A673 (cell line): ENCODE measurements at regions not wholly inside any gene's neighbourhood (a gene's known extent, or its start where the extent isn't known, plus 50 kb on each side); places are given as distances from the start of the nearest gene placed in this dataset.

Experiments used
- BruUV-seq: library from RNA; stranded (reverse); fragments of 400-500 nt; replicated peaks from 2 replicates; lab custom pipeline; 2021; lab: Mats Ljungman, UMichigan
- CTCF ChIA-PET: fragments of 300-600 bp; sonication (Branson Sonifier 250); formaldehyde crosslinking; loops from one replicate; lab custom pipeline; 2022; ENCODE audit warnings: antibody characterized with exemption; lab: Charles Lee
- POLR2A ChIA-PET: fragments of 300-600 bp; sonication (Branson Sonifier 250); formaldehyde crosslinking; loops from one replicate; lab custom pipeline; 2022; ENCODE audit warnings: antibody characterized with exemption; ENCODE audit not compliant: low non-redundant PET; lab: Charles Lee
- DNase-seq: peaks from one replicate; pipeline ENCODE4 v3.0.0-alpha.2; 2015; ENCODE audit warnings: low spot score
- H3K27ac ChIP-seq: fragments of 200-600 bp; sonication (generic); 2 replicates; pipeline ENCODE4 v1.5.1; 2016; ENCODE audit warnings: mixed run types, low read depth, mild to moderate bottlenecking, mixed read lengths, antibody characterized with exemption, low read length; ENCODE audit not compliant: poor library complexity, severe bottlenecking
- H3K27me3 ChIP-seq: fragments of 200-600 bp; sonication (generic); replicated peaks from 2 replicates; pipeline ENCODE4 v1.6.1; 2017; ENCODE audit warnings: mixed run types, low read depth, mild to moderate bottlenecking, mixed read lengths, antibody characterized with exemption, low read length; ENCODE audit not compliant: insufficient read depth, poor library complexity
- H3K36me3 ChIP-seq: fragments of 200-600 bp; sonication (generic); 2 replicates; pipeline ENCODE4 v1.6.1; 2016; ENCODE audit warnings: mixed run types, mild to moderate bottlenecking, mixed read lengths, antibody characterized with exemption, low read length; ENCODE audit not compliant: insufficient read depth, poor library complexity, severe bottlenecking
- H3K4me1 ChIP-seq: fragments of 200-600 bp; sonication (generic); 2 replicates; pipeline ENCODE4 v1.6.1; 2017; ENCODE audit warnings: mixed run types, mild to moderate bottlenecking, mixed read lengths, antibody characterized with exemption, low read length; ENCODE audit not compliant: insufficient read depth, poor library complexity, severe bottlenecking
- H3K4me3 ChIP-seq: fragments of 200-600 bp; sonication (generic); 2 replicates; pipeline ENCODE4 v1.5.1; 2016; ENCODE audit warnings: low read depth, mixed run types, mild to moderate bottlenecking, mixed read lengths, low read length; ENCODE audit not compliant: poor library complexity, severe bottlenecking
- H3K9me3 ChIP-seq: fragments of 200-600 bp; sonication (generic); 2 replicates; pipeline ENCODE4 v1.6.1; 2016; ENCODE audit warnings: mixed run types, low read depth, mild to moderate bottlenecking, mixed read lengths, antibody characterized with exemption, low read length; ENCODE audit not compliant: poor library complexity, severe bottlenecking
- CTCF ChIP-seq: fragments of 300-800, 200-600 bp; sonication (generic); conservative IDR thresholded peaks from 2 replicates; pipeline ENCODE4 v1.5.1; 2017; ENCODE audit warnings: low read depth, mild to moderate bottlenecking, antibody characterized with exemption, low read length, moderate library complexity, mixed read lengths
- EZH2 ChIP-seq: fragments of 200-600 bp; sonication (generic); IDR thresholded peaks from 2 replicates; pipeline ENCODE4 v1.6.1; 2017; ENCODE audit warnings: borderline replicate concordance, low read depth, mild to moderate bottlenecking, mixed read lengths, antibody characterized with exemption, low read length; ENCODE audit not compliant: poor library complexity, severe bottlenecking
- intact Hi-C: fragments of 100-400 bp; cut with micrococcal nuclease; formaldehyde crosslinking; loops from one replicate; pipeline ENCODE4 v1.10.0; 2022; ENCODE audit not compliant: unreplicated experiment

- H3K27ac ChIP-seq: no peak overlapping the region
- no peak overlapping the region for H3K4me3 ChIP-seq
- no peaks in the 10 kb centered on the region for H3K36me3 ChIP-seq
- DNase-seq: no peak
- BruUV-seq: no TSS peak
- no peaks in the 10 kb centered on the region for H3K27me3 ChIP-seq
- ChIA-PET POLR2A (no interaction called here), CTCF (no interaction called here)
- H3K4me1 ChIP-seq: no peaks in the 10 kb centered on the region
- H3K9me3 ChIP-seq: no peaks in the 10 kb centered on the region
- TF ChIP-seq EZH2: no peak
- TF ChIP-seq CTCF: no peak
- intact Hi-C loops: no loop called here
Observed at GRCh38 chr12:18857656-18858055, 119.7 kb downstream of the CAPZA3 start.

DNA sequence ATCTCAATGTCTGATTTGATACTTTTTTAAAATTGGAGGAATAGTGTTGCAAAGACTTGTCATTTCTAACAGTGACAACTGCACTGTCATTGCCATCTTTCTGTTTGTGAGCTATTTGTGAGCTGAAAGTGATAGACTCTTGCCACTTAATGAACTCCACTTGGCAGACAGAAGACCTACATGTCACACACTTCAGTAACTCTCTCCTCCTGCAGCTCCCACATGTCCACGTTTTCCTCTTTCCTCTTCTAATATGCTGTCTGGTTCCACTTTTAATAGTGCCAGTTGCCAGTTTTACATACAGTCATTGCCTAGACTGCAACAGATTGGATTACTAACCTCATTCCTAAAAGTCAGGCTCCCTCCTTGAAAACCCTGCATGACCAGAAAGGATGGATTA lies 121.5 kb downstream of the CAPZA3 start:
- TF ChIP-seq EZH2: no peak
- no peak for TF ChIP-seq CTCF

GRCh38 chr12:18861287-18861858 lies 123.5 kb downstream of the CAPZA3 start:
- TF ChIP-seq EZH2: no peak
- TF ChIP-seq CTCF: peak; percentile 64
- H3K4me3 ChIP-seq: no peak overlapping the region
- ChIA-PET POLR2A (no interaction called here), CTCF (interaction anchor here (0.6 kb wide), 1 partner anchor 436 kb away, joined by 5 read pairs; no protein-coding TSS in a partner anchor)
- H3K4me1 ChIP-seq: no peaks in the 10 kb centered on the region
- peak; percentile 62 for DNase-seq
- H3K36me3 ChIP-seq: no peaks in the 10 kb centered on the region
- no peaks in the 10 kb centered on the region for H3K27me3 ChIP-seq
- intact Hi-C loops: loop anchor here (2.0 to 10.0 kb wide), 2 partner anchors 321 to 423 kb away; no protein-coding TSS in a partner anchor
- no peaks in the 10 kb centered on the region for H3K9me3 ChIP-seq
- H3K27ac ChIP-seq: no peak overlapping the region
- no TSS peak for BruUV-seq

More for the DNA sequence above, 121.5 kb downstream of the CAPZA3 start:
- Histone ChIP-seq H3K27me3 (no peaks in the 10 kb centered on the region), H3K36me3 (no peaks in the 10 kb centered on the region), H3K4me3 (no peak overlapping the region), H3K9me3 (no peaks in the 10 kb centered on the region), H3K27ac (no peak overlapping the region), H3K4me1 (no peaks in the 10 kb centered on the region)
- ChIA-PET CTCF (no interaction called here), POLR2A (no interaction called here)
- intact Hi-C loops: no loop called here
- no TSS peak for BruUV-seq
- DNase-seq: no peak
